ENCODE measurements at regions not wholly inside any gene's neighbourhood (a gene's known extent, or its start where the extent isn't known, plus 50 kb on each side); places are given as distances from the start of the nearest gene placed in this dataset.

DNA sequence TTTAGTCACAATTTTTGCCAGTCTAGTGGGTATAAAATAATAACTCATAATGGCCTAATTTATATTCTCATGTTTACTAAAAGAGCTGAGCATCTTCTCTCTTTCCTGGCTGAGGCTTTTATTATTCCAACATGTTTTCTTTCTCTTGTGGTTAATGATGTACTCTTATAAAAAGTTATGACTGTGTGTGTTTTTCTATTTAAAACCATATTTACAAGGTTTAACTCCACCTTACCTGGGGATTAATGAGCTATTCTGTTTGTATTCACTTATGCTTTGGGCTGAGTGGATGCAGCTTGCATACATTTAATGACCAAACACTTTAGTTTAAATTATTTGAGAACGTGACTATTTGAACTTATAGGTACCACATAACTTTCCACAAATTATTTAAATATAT lies 1365.7 kb upstream of the SLC10A2 start:
- TF ChIP-seq TAF1 (IDR thresholded peaks at IDR 0.05; ENCODE audit: borderline replicate concordance, low read depth, low read length) (no peak), POLR2AphosphoS5 (IDR thresholded peaks at IDR 0.05; ENCODE audit: low read depth, low read length) (no peak), POLR2A (IDR thresholded peaks at IDR 0.05; ENCODE audit: low read depth, low read length) (no peak)
- no peak for FAIRE-seq
- no peak for DNase-seq (ENCODE audit: insufficient read length)

- FAIRE-seq (no peak), DNase-seq (ENCODE audit: insufficient read length) (no peak)
- TF ChIP-seq POLR2AphosphoS5 (IDR thresholded peaks at IDR 0.05; ENCODE audit: low read depth, low read length) (no peak), POLR2A (IDR thresholded peaks at IDR 0.05; ENCODE audit: low read depth, low read length) (no peak), TAF1 (IDR thresholded peaks at IDR 0.05; ENCODE audit: borderline replicate concordance, low read depth, low read length) (no peak)
These were observed 1360.2 kb upstream of the SLC10A2 start for GRCh38 chr13:104426435-104426834.

DNA sequence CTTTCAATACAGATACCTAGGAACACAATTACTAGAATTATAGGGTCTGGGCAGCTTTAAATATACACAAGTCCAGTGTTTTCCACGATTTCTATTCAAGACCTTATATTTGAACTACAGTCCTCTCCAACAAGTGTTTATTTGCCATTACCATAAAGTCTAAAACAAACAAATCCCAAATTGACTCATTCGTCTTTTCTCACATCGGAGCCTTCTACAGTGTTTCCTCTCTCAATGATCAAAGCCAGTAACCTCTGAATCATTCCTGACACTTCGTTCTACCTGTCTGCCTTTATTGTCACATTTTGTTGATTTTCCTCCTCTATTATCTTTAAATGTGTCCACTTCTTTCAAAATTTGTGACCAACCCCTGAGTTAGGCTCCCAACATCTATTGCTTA lies 1356.5 kb upstream of the SLC10A2 start:
- DNase-seq (ENCODE audit: insufficient read length) (no peak), FAIRE-seq (no peak)
- TF ChIP-seq POLR2A (IDR thresholded peaks at IDR 0.05; ENCODE audit: low read depth, low read length) = no peak

DNA sequence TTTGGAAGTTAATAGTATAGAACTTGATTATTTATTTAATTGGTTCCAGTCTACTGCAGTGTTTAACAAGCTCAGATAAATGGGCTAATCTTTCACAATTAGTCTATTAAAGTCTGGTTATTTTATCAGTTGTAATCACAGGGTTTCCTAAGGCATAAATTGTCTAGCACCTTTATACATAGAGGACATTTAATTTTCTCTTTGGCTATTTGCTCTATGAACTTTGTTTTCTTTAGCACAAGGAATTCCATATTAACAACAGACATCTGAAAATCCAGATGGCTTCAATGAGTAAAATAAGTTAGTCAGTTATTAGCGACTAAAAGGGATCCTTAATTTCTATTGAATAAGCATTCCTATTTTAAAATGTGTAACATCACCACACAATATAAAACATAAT lies 1350.8 kb upstream of the SLC10A2 start:
- TF ChIP-seq POLR2A (IDR thresholded peaks at IDR 0.05; ENCODE audit: low read depth, low read length) = no peak
- DNase-seq (ENCODE audit: insufficient read length) (no peak), FAIRE-seq (no peak)

DNA sequence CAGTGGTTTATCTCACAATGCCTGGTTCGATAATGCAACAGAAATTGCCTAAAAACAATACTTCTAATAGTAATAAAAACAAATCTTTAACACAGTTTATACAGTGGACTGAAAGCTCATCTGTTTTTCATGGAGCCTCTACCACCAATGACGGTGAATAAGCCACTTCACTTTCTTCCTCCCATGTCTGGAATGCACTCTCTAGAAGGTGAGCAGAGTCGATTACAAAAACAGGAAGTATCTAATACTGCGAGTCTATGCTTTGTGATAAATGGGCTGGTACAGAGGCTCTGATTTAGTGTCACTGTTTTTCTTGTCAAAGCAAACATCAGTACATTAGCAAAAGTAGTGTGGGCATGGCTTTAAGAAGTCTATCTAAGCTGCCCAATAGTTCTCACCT lies 1348.6 kb upstream of the SLC10A2 start:
- FAIRE-seq (no peak), DNase-seq (ENCODE audit: insufficient read length) (no peak)
- TF ChIP-seq TAF1 (IDR thresholded peaks at IDR 0.05; ENCODE audit: borderline replicate concordance, low read depth, low read length) (no peak), POLR2AphosphoS5 (IDR thresholded peaks at IDR 0.05; ENCODE audit: low read depth, low read length) (no peak), POLR2A (IDR thresholded peaks at IDR 0.05; ENCODE audit: low read depth, low read length) (no peak)

GRCh38 chr13:104414181-104414580 lies 1348.0 kb upstream of the SLC10A2 start:
- no peak for TF ChIP-seq POLR2AphosphoS5 (IDR thresholded peaks at IDR 0.05; ENCODE audit: low read depth, low read length)
- TF ChIP-seq TAF1 (IDR thresholded peaks at IDR 0.05; ENCODE audit: borderline replicate concordance, low read depth, low read length) = no peak
- FAIRE-seq (no peak), DNase-seq (ENCODE audit: insufficient read length) (no peak)

DNA sequence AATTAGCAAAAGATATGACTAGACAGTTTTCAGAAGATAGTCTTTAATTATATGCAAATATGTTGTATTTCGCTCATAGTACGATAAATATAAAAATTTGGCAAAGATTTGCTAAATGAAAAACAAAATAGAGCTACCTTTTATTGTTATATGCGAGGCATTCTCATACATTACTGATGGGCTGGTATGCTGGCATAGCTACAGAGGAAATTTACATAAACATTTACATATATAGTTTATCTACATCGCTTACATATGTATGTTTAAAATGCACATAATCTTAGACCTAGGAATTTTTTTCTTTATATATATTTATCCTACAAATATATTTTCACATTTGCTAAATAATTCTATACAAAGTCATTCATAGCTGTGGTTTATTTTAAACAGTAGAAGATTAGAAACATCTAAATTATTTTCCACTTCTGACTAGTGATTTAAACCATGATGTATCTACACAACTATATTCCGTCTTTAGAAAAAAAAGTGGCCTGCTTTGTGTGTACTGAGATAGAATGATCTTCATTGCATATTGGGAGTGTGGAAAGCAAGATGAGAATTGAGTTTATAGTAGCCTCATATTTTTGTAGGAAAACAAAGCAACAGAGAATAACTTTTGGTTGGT lies 1345.0 kb upstream of the SLC10A2 start:
- no peak for TF ChIP-seq POLR2AphosphoS5 (IDR thresholded peaks at IDR 0.05; ENCODE audit: low read depth, low read length)
- no peak for TF ChIP-seq TAF1 (IDR thresholded peaks at IDR 0.05; ENCODE audit: borderline replicate concordance, low read depth, low read length)
- no peak for TF ChIP-seq POLR2A (IDR thresholded peaks at IDR 0.05; ENCODE audit: low read depth, low read length)
- DNase-seq (ENCODE audit: insufficient read length) = no peak
- no peak for FAIRE-seq

- FAIRE-seq (no peak), DNase-seq (ENCODE audit: insufficient read length) (no peak)
- TF ChIP-seq POLR2A (IDR thresholded peaks at IDR 0.05; ENCODE audit: low read depth, low read length) (no peak), TAF1 (IDR thresholded peaks at IDR 0.05; ENCODE audit: borderline replicate concordance, low read depth, low read length) (no peak), POLR2AphosphoS5 (IDR thresholded peaks at IDR 0.05; ENCODE audit: low read depth, low read length) (no peak)
These were observed 1342.5 kb upstream of the SLC10A2 start for GRCh38 chr13:104408733-104409132.

DNA sequence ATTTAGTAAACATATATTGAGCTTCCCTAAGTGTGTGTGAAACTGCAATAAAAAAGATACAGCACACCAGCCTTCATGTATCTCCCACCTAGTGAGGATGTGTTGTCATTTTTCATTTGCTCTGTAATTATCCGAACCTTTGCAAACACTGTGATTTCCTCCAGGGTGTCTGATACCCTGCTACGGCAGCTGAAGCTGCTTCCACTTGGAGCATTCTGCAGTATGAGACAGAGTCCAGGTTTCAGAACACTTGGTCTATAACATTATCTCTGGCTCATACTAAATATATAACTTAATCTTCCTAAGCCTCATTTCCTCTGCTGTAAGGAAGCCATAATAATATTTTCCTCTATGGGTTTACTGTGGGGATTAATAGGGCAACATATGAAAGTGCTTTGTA lies 1338.1 kb upstream of the SLC10A2 start:
- DNase-seq (ENCODE audit: insufficient read length) = no peak
- TF ChIP-seq POLR2AphosphoS5 (IDR thresholded peaks at IDR 0.05; ENCODE audit: low read depth, low read length) = no peak
- TF ChIP-seq TAF1 (IDR thresholded peaks at IDR 0.05; ENCODE audit: borderline replicate concordance, low read depth, low read length) = no peak
- no peak for TF ChIP-seq POLR2A (IDR thresholded peaks at IDR 0.05; ENCODE audit: low read depth, low read length)
- FAIRE-seq = no peak

- DNase-seq (ENCODE audit: insufficient read length) = no peak
- FAIRE-seq = no peak
- TF ChIP-seq POLR2AphosphoS5 (IDR thresholded peaks at IDR 0.05; ENCODE audit: low read depth, low read length) (no peak), TAF1 (IDR thresholded peaks at IDR 0.05; ENCODE audit: borderline replicate concordance, low read depth, low read length) (no peak), POLR2A (IDR thresholded peaks at IDR 0.05; ENCODE audit: low read depth, low read length) (no peak)
These were observed 1323.5 kb upstream of the SLC10A2 start for GRCh38 chr13:104389691-104390090.

DNA sequence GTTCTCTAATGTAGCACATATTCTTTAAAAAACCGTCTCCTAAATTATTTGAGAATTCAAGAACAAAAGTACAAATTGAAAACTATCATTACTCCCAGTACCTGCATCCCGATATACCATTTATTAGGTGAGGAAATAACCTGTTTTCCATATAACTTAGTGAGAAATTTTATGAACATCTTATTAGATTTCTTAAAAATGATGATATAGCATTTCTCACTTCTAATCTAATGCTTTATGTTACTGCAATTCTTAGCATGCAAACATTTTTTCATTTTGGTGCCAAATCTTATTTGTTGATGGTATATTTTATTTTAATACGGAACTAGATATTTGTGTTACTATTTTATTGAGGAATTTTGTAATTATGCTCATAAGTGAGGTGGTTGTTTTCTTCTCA lies 1321.3 kb upstream of the SLC10A2 start:
- no peak for TF ChIP-seq TAF1 (IDR thresholded peaks at IDR 0.05; ENCODE audit: borderline replicate concordance, low read depth, low read length)
- no peak for TF ChIP-seq POLR2AphosphoS5 (IDR thresholded peaks at IDR 0.05; ENCODE audit: low read depth, low read length)
- no peak for TF ChIP-seq POLR2A (IDR thresholded peaks at IDR 0.05; ENCODE audit: low read depth, low read length)
- DNase-seq (ENCODE audit: insufficient read length) = no peak
- no peak for FAIRE-seq

GRCh38 chr13:104385404-104385803 lies 1319.2 kb upstream of the SLC10A2 start:
- no peak for FAIRE-seq
- TF ChIP-seq POLR2A (IDR thresholded peaks at IDR 0.05; ENCODE audit: low read depth, low read length) = no peak
- TF ChIP-seq TAF1 (IDR thresholded peaks at IDR 0.05; ENCODE audit: borderline replicate concordance, low read depth, low read length) = no peak
- TF ChIP-seq POLR2AphosphoS5 (IDR thresholded peaks at IDR 0.05; ENCODE audit: low read depth, low read length) = no peak
- no peak for DNase-seq (ENCODE audit: insufficient read length)

GRCh38 chr13:104382951-104383350 lies 1316.7 kb upstream of the SLC10A2 start:
- DNase-seq (ENCODE audit: insufficient read length) = no peak
- no peak for FAIRE-seq

More at GRCh38 chr13:104382951-104383350, 1316.7 kb upstream of the SLC10A2 start:
- TF ChIP-seq POLR2A (IDR thresholded peaks at IDR 0.05; ENCODE audit: low read depth, low read length) = no peak
- TF ChIP-seq POLR2AphosphoS5 (IDR thresholded peaks at IDR 0.05; ENCODE audit: low read depth, low read length) = no peak
- TF ChIP-seq TAF1 (IDR thresholded peaks at IDR 0.05; ENCODE audit: borderline replicate concordance, low read depth, low read length) = no peak

All from GM12892 (cell line).